K562 (cell line): ENCODE measurements at regions not wholly inside any gene's neighbourhood (a gene's known extent, or its start where the extent isn't known, plus 50 kb on each side); places are given as distances from the start of the nearest gene placed in this dataset.

Source experiments
- ATAC-seq: fragments of 200-7000 bp; cut with Tn5 transposase; 3 replicates; pipeline ENCODE4 v1.9.1; 2020; ENCODE audit warnings: moderate library complexity
- BruUV-seq: library from RNA; stranded (reverse); fragments of 400-500 nt; replicated peaks from 2 replicates; lab custom pipeline; 2021; lab: Mats Ljungman, UMichigan
- CTCF ChIA-PET: fragments of 300-600 bp; formaldehyde crosslinking; extraction: SDS; loops from one replicate; lab custom pipeline; 2021; ENCODE audit warnings: low intra/inter-chr PET ratio; lab: Yijun Ruan, JAX
- POLR2A ChIA-PET: fragments of 300-600, 350-650 bp; sonication (Branson Sonifier 250); formaldehyde crosslinking; extraction: SDS; loops from one replicate; lab custom pipeline; 2021; ENCODE audit warnings: antibody characterized with exemption, inconsistent platforms; lab: Yijun Ruan, JAX
- DNase-seq, 4 experiments: peaks; one replicate each; pipeline versions ENCODE4 v3.0.0 to v3.0.0-alpha.2; 2011 to 2018; ENCODE audit warnings: low spot score in 3 of 4, mixed read lengths in 3 of 4; ENCODE audit errors: extremely low read depth in 1 of 4
- FAIRE-seq: peaks from 2 replicates; lab custom pipeline; 2011; peaks lifted over from hg19 to GRCh38; lab: Jason Lieb, UNC
- H2AFZ ChIP-seq: 2 replicates; pipeline ENCODE4 v1.6.0; 2011; ENCODE audit warnings: low read depth, low read length, control low read depth, inconsistent platforms
- H3K27ac ChIP-seq: fragments of 200-600 bp; 3 replicates; pipeline ENCODE4 v1.8.0; 2011; ENCODE audit warnings: low read depth, mild to moderate bottlenecking, control low read depth, inconsistent platforms, low read length, moderate library complexity, mixed read lengths; ENCODE audit errors: extremely low read depth
- H3K27me3 ChIP-seq, 2 experiments: fragments of 300-600 bp in 1 of 2; 2 replicates in 1 of 2; 3 replicates in 1 of 2; pipeline versions ENCODE4 v1.6.0 to v1.8.0; 2011; ENCODE audit warnings: inconsistent platforms in 2 of 2, low read length in 2 of 2, mild to moderate bottlenecking in 1 of 2, mixed read lengths in 1 of 2, moderate library complexity in 1 of 2; ENCODE audit not compliant: control insufficient read depth in 2 of 2, insufficient read depth in 2 of 2
- H3K36me3 ChIP-seq: fragments of 300-600 bp; 3 replicates; pipeline ENCODE4 v1.8.0; 2011; ENCODE audit warnings: mild to moderate bottlenecking, low read length, inconsistent platforms; ENCODE audit not compliant: control insufficient read depth, insufficient read depth
- H3K4me1 ChIP-seq, 2 experiments: fragments of 200-600 bp in 1 of 2; replicated peaks in 1 of 2; 2 replicates in 1 of 2; 3 replicates in 1 of 2; pipeline versions ENCODE4 v1.5.1 to v1.8.0; 2011; ENCODE audit warnings: inconsistent platforms in 2 of 2, low read length in 2 of 2, mild to moderate bottlenecking in 1 of 2, mixed read lengths in 1 of 2, moderate library complexity in 1 of 2; ENCODE audit not compliant: control insufficient read depth in 2 of 2, insufficient read depth in 2 of 2
- H3K4me2 ChIP-seq: 2 replicates; pipeline ENCODE4 v1.6.1; 2011; ENCODE audit warnings: low read length, control low read depth, inconsistent platforms, mixed read lengths; ENCODE audit not compliant: insufficient read depth
- H3K4me3 ChIP-seq: fragments of 200-600 bp; sonication (generic), shearing (Covaris generic); 2 replicates; pipeline ENCODE4 v1.5.1; 2016; ENCODE audit warnings: control low read depth, inconsistent platforms
- H3K79me2 ChIP-seq: fragments of 200-600 bp; 3 replicates; pipeline ENCODE4 v1.8.0; 2011; ENCODE audit warnings: low read length, inconsistent platforms; ENCODE audit not compliant: control insufficient read depth, insufficient read depth
- H3K9ac ChIP-seq, 2 experiments: 2 replicates each; pipeline versions ENCODE4 v1.6.0 to v1.6.1; 2011; ENCODE audit warnings: low read depth in 2 of 2, low read length in 2 of 2, control low read depth in 1 of 2, inconsistent platforms in 1 of 2, mild to moderate bottlenecking in 1 of 2, mixed read lengths in 1 of 2; ENCODE audit not compliant: insufficient read depth in 1 of 2
- H3K9me1 ChIP-seq: one replicate; pipeline ENCODE4 v1.6.0; 2011; ENCODE audit warnings: inconsistent platforms, mild to moderate bottlenecking, low read length, moderate library complexity; ENCODE audit not compliant: control insufficient read depth, insufficient read depth
- H3K9me3 ChIP-seq: replicated peaks from 2 replicates; pipeline ENCODE4 v1.5.1; 2011; ENCODE audit warnings: low read depth, low read length, inconsistent platforms; ENCODE audit not compliant: control insufficient read depth, insufficient read depth
- H4K20me1 ChIP-seq: replicated peaks from 2 replicates; pipeline ENCODE4 v1.6.1; 2011; ENCODE audit warnings: low read length, inconsistent platforms, mixed read lengths; ENCODE audit not compliant: control insufficient read depth, insufficient read depth
- IRF2 ChIP-seq: sonication (generic); formaldehyde crosslinking; IDR thresholded peaks from 2 replicates; pipeline ENCODE4 v1.8.1; 2022; ENCODE audit warnings: mild to moderate bottlenecking, missing genetic modification reagents
- KAT2B ChIP-seq: IDR thresholded peaks from one replicate; pipeline ENCODE4 v1.6.1; 2012; ENCODE audit warnings: low read depth, mild to moderate bottlenecking, control low read depth, inconsistent platforms, low read length, moderate library complexity
- MEIS2 ChIP-seq: fragments of 450-650 bp; IDR thresholded peaks from 2 replicates; pipeline ENCODE4 v1.6.1; 2014; ENCODE audit warnings: mild to moderate bottlenecking; ENCODE audit not compliant: partially characterized antibody
- NFE2 ChIP-seq: IDR thresholded peaks from 2 replicates; pipeline ENCODE4 v1.6.1; 2014; ENCODE audit warnings: antibody characterized with exemption, low read depth
- PBX2 ChIP-seq, 2 experiments: IDR thresholded peaks in 1 of 2; conservative IDR thresholded peaks in 1 of 2; 2 replicates each; pipeline ENCODE4 v1.6.1; 2016; ENCODE audit warnings: low read depth in 2 of 2, mild to moderate bottlenecking in 1 of 2, missing compliant biosample characterization in 1 of 2, missing genetic modification characterization in 1 of 2, moderate library complexity in 1 of 2
- WGBS: fragments of 100-300 bp; shearing (Covaris generic); methylation state at CpG from one replicate; pipeline ENCODE4 v1.1.6; 2016; ENCODE audit warnings: low coverage, mixed read lengths; ENCODE audit not compliant: insufficient coverage; ENCODE audit errors: missing lambda C conversion rate; 5-methylcytosine and 5-hydroxymethylcytosine counted together
- in situ Hi-C: fragments of 300-500 bp; cut with MboI; formaldehyde crosslinking; loops from 4 replicates; pipeline ENCODE4 v1.15.0; 2018; ENCODE audit warnings: inconsistent platforms, mixed read lengths
- intact Hi-C: fragments of 100-400 bp; cut with micrococcal nuclease; formaldehyde crosslinking; loops from 2 replicates; pipeline ENCODE4 v1.14.2; 2022
- TF ChIP-seq, protein P1 (sequence below): fragments of 450-650 bp; IDR thresholded peaks from 2 replicates; pipeline ENCODE4 v1.7.0; 2016; ENCODE audit warnings: borderline replicate concordance

GRCh38 chr18:1014509-1014908 lies 109.8 kb downstream of the ADCYAP1 start:
- H3K79me2 ChIP-seq, result no peaks in the 10 kb centered on the region
- intact Hi-C loops, result no loop called here
- H3K36me3 ChIP-seq, result no peaks in the 10 kb centered on the region
- ChIA-PET POLR2A (no interaction called here), CTCF (no interaction called here)
- WGBS, result 11% methylated on average over 6 of the region's 6 CpGs
- in situ Hi-C loops, result no loop called here
- ATAC-seq, result no peak
- H2AFZ ChIP-seq, result no peak overlapping the region
- no peak overlapping the region for H3K27ac ChIP-seq
- peaks cover 4% of the 10 kb centered on the region; the same call in 1 of the 2 replicates for H4K20me1 ChIP-seq
- H3K9me3 ChIP-seq, result no peaks in the 10 kb centered on the region
- DNase-seq, result no peak
- no peak for FAIRE-seq
- no peaks in the 10 kb centered on the region for H3K9me1 ChIP-seq
- no TSS peak for BruUV-seq
- no peaks in the 10 kb centered on the region for H3K27me3 ChIP-seq
- H3K9ac ChIP-seq, result no peak overlapping the region
- no peak overlapping the region for H3K4me3 ChIP-seq
- H3K4me2 ChIP-seq, result no peak overlapping the region
- H3K4me1 ChIP-seq, result no peaks in the 10 kb centered on the region; a peak in 1 of 5 replicates
- TF ChIP-seq, protein P1, sequence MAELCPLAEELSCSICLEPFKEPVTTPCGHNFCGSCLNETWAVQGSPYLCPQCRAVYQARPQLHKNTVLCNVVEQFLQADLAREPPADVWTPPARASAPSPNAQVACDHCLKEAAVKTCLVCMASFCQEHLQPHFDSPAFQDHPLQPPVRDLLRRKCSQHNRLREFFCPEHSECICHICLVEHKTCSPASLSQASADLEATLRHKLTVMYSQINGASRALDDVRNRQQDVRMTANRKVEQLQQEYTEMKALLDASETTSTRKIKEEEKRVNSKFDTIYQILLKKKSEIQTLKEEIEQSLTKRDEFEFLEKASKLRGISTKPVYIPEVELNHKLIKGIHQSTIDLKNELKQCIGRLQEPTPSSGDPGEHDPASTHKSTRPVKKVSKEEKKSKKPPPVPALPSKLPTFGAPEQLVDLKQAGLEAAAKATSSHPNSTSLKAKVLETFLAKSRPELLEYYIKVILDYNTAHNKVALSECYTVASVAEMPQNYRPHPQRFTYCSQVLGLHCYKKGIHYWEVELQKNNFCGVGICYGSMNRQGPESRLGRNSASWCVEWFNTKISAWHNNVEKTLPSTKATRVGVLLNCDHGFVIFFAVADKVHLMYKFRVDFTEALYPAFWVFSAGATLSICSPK, result no peak
- TF ChIP-seq NFE2, result no peak
- no peak for TF ChIP-seq PBX2 (CRISPR knock-in tag; IDR thresholded peaks at IDR 0.05; ENCODE audit: low read depth)
- TF ChIP-seq PBX2 (tag; conservative IDR thresholded peaks at IDR 0.05; ENCODE audit: low read depth), result peak; percentile 48; the same call in 1 of the 2 replicates
- TF ChIP-seq IRF2 (CRISPR knock-in tag), result no peak
- TF ChIP-seq KAT2B, result no peak
- TF ChIP-seq MEIS2, result peak; percentile 58
